Neural progenitor cell (in vitro differentiated cells): ENCODE measurements at regions not wholly inside any gene's neighbourhood (a gene's known extent, or its start where the extent isn't known, plus 50 kb on each side); places are given as distances from the start of the nearest gene placed in this dataset.

Source experiments
- DNase-seq: peaks from one replicate; pipeline ENCODE4 v3.0.0-alpha.2; 2016; ENCODE audit warnings: low spot score
- H2AFZ ChIP-seq: fragments of 200-600 bp; sonication (generic); replicated peaks from 2 replicates; pipeline ENCODE4 v1.6.1; 2016; ENCODE audit warnings: antibody characterized with exemption
- H3F3A ChIP-seq: fragments of 200-600 bp; sonication (generic); 2 replicates; pipeline ENCODE4 v1.6.1; 2016; ENCODE audit warnings: antibody characterized with exemption, low read depth
- H3K27ac ChIP-seq: fragments of 200-600 bp; sonication (generic); 2 replicates; pipeline ENCODE4 v1.5.1; 2016; ENCODE audit warnings: mild to moderate bottlenecking
- H3K27me3 ChIP-seq: fragments of 200-600 bp; sonication (generic); 2 replicates; pipeline ENCODE4 v1.6.1; 2016; ENCODE audit warnings: mild to moderate bottlenecking, moderate library complexity
- H3K36me3 ChIP-seq: fragments of 200-600 bp; sonication (generic); 2 replicates; pipeline ENCODE4 v1.5.1; 2016
- H3K4me1 ChIP-seq: fragments of 200-600 bp; sonication (generic); 2 replicates; pipeline ENCODE4 v1.6.1; 2016; ENCODE audit warnings: mixed run types
- H3K4me2 ChIP-seq: fragments of 200-600 bp; sonication (generic); 2 replicates; pipeline ENCODE4 v1.6.1; 2016
- H3K4me3 ChIP-seq: fragments of 200-600 bp; sonication (generic); 2 replicates; pipeline ENCODE4 v1.5.1; 2016
- H3K79me2 ChIP-seq: fragments of 200-600 bp; sonication (generic); 2 replicates; pipeline ENCODE4 v1.6.1; 2016; ENCODE audit warnings: low read depth
- H3K9ac ChIP-seq: fragments of 200-600 bp; sonication (generic); 2 replicates; pipeline ENCODE4 v1.6.1; 2016
- H3K9me3 ChIP-seq: fragments of 200-600 bp; sonication (generic); 2 replicates; pipeline ENCODE4 v1.5.1; 2016; ENCODE audit warnings: low read depth
- H4K20me1 ChIP-seq: fragments of 200-600 bp; sonication (generic); 2 replicates; pipeline ENCODE4 v1.6.1; 2016; ENCODE audit warnings: low read depth
- H3K27ac Mint-ChIP-seq: 3 replicates; pipeline ENCODE4 v1.8.0; 2021; ENCODE audit warnings: mixed read lengths
- H3K27me3 Mint-ChIP-seq: 2 replicates; pipeline ENCODE4 v1.8.0; 2022; ENCODE audit warnings: low read depth, mild to moderate bottlenecking, inconsistent platforms, moderate library complexity, mixed read lengths; ENCODE audit not compliant: insufficient read depth
- H3K36me3 Mint-ChIP-seq: 3 replicates; pipeline ENCODE4 v1.8.0; 2021; ENCODE audit warnings: mixed read lengths
- H3K4me1 Mint-ChIP-seq: 3 replicates; pipeline ENCODE4 v1.8.0; 2021; ENCODE audit warnings: mixed read lengths
- H3K4me3 Mint-ChIP-seq: 3 replicates; pipeline ENCODE4 v1.8.0; 2021; ENCODE audit warnings: mild to moderate bottlenecking, moderate library complexity, mixed read lengths
- H3K9me3 Mint-ChIP-seq: 3 replicates; pipeline ENCODE4 v1.8.0; 2020; ENCODE audit warnings: mixed read lengths
- EZH2 ChIP-seq: fragments of 200-600 bp; sonication (generic); IDR thresholded peaks from 2 replicates; pipeline ENCODE4 v1.6.1; 2017; ENCODE audit warnings: antibody characterized with exemption, mild to moderate bottlenecking, moderate library complexity
- EZH2phosphoT487 ChIP-seq: fragments of 200-600 bp; sonication (generic); IDR thresholded peaks from 2 replicates; pipeline ENCODE4 v1.6.1; 2017; ENCODE audit warnings: antibody characterized with exemption
- TF ChIP-seq, protein P1 (sequence below): fragments of 200-600 bp; sonication (generic); IDR thresholded peaks from 2 replicates; pipeline ENCODE4 v1.5.1; 2017; ENCODE audit warnings: antibody characterized with exemption, mild to moderate bottlenecking

DNA sequence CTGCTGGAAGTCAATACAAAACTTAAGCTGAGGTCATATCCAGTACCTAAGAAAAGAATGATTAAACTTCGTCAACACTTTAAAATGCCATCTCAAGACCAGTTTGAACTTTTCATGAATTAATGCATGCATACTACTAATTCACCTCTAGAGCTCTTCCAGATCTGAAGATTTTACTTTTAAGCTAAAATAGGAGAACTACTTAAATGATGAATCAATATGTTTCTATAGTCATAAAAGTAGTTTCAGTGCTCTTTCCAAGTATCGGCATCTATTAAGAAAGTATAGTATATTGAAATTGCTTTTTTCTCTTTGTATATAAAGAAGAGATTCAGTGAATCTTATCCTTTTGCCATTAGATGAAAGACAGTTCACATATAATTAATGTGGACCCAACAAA is 1123.9 kb downstream of the PCDH9 start:
- H3K27ac ChIP-seq = no peak overlapping the region
- no peaks in the 10 kb centered on the region for H3F3A ChIP-seq
- no peak overlapping the region for H3K4me3 Mint-ChIP-seq
- no peaks in the 10 kb centered on the region for H3K4me1 ChIP-seq
- no peak overlapping the region for H3K4me3 ChIP-seq
- no peaks in the 10 kb centered on the region for H3K27me3 Mint-ChIP-seq
- H3K79me2 ChIP-seq = no peaks in the 10 kb centered on the region
- H3K27ac Mint-ChIP-seq = no peak overlapping the region
- H3K4me1 Mint-ChIP-seq = no peaks in the 10 kb centered on the region
- H3K27me3 ChIP-seq = peaks cover 8% of the 10 kb centered on the region
- no peak overlapping the region for H2AFZ ChIP-seq
- no peaks in the 10 kb centered on the region for H3K36me3 ChIP-seq
- TF ChIP-seq EZH2phosphoT487 (no peak), EZH2 (no peak)
- TF ChIP-seq, protein P1, sequence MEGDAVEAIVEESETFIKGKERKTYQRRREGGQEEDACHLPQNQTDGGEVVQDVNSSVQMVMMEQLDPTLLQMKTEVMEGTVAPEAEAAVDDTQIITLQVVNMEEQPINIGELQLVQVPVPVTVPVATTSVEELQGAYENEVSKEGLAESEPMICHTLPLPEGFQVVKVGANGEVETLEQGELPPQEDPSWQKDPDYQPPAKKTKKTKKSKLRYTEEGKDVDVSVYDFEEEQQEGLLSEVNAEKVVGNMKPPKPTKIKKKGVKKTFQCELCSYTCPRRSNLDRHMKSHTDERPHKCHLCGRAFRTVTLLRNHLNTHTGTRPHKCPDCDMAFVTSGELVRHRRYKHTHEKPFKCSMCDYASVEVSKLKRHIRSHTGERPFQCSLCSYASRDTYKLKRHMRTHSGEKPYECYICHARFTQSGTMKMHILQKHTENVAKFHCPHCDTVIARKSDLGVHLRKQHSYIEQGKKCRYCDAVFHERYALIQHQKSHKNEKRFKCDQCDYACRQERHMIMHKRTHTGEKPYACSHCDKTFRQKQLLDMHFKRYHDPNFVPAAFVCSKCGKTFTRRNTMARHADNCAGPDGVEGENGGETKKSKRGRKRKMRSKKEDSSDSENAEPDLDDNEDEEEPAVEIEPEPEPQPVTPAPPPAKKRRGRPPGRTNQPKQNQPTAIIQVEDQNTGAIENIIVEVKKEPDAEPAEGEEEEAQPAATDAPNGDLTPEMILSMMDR = no peak
- no peaks in the 10 kb centered on the region for H3K36me3 Mint-ChIP-seq
- H3K4me2 ChIP-seq = no peak overlapping the region
- H3K9me3 Mint-ChIP-seq = no peaks in the 10 kb centered on the region
- no peaks in the 10 kb centered on the region for H3K9me3 ChIP-seq
- DNase-seq = no peak
- H4K20me1 ChIP-seq = no peaks in the 10 kb centered on the region
- H3K9ac ChIP-seq = no peak overlapping the region

GRCh38 chr13:66102864-66103263 is 1127.3 kb downstream of the PCDH9 start:
- peaks cover 8% of the 10 kb centered on the region for H3K27me3 ChIP-seq
- no peak for TF ChIP-seq EZH2phosphoT487
- TF ChIP-seq, protein P1 = no peak
- TF ChIP-seq EZH2 = no peak
- no peak for DNase-seq
- Mint-ChIP-seq H3K27ac (no peak overlapping the region), H3K4me1 (no peaks in the 10 kb centered on the region), H3K36me3 (no peaks in the 10 kb centered on the region), H3K27me3 (no peaks in the 10 kb centered on the region), H3K9me3 (no peaks in the 10 kb centered on the region), H3K4me3 (no peak overlapping the region)
- H3K4me3 ChIP-seq = no peak overlapping the region
- no peaks in the 10 kb centered on the region for H3K4me1 ChIP-seq
- no peak overlapping the region for H3K9ac ChIP-seq
- no peak overlapping the region for H3K4me2 ChIP-seq
- no peak overlapping the region for H2AFZ ChIP-seq
- no peaks in the 10 kb centered on the region for H4K20me1 ChIP-seq
- no peaks in the 10 kb centered on the region for H3K9me3 ChIP-seq
- H3K79me2 ChIP-seq = no peaks in the 10 kb centered on the region
- no peak overlapping the region for H3K27ac ChIP-seq
- H3F3A ChIP-seq = no peaks in the 10 kb centered on the region
- H3K36me3 ChIP-seq = no peaks in the 10 kb centered on the region

GRCh38 chr13:66099825-66100224 is 1130.3 kb downstream of the PCDH9 start:
- no peak for DNase-seq
- H3K4me1 Mint-ChIP-seq = no peaks in the 10 kb centered on the region
- Histone ChIP-seq H3K36me3 (no peaks in the 10 kb centered on the region), H3K4me2 (no peak overlapping the region), H3K27ac (no peak overlapping the region), H3K9me3 (no peaks in the 10 kb centered on the region), H3K79me2 (no peaks in the 10 kb centered on the region), H3K4me1 (no peaks in the 10 kb centered on the region), H2AFZ (no peak overlapping the region), H3K4me3 (no peak overlapping the region), H4K20me1 (no peaks in the 10 kb centered on the region), H3K27me3 (no peaks in the 10 kb centered on the region), H3F3A (no peaks in the 10 kb centered on the region), H3K9ac (no peak overlapping the region)
- H3K27me3 Mint-ChIP-seq = peaks cover 2% of the 10 kb centered on the region
- TF ChIP-seq EZH2phosphoT487 (no peak), EZH2 (no peak)
- TF ChIP-seq, protein P1 = no peak
- H3K4me3 Mint-ChIP-seq = no peak overlapping the region
- H3K27ac Mint-ChIP-seq = no peak overlapping the region
- H3K9me3 Mint-ChIP-seq = peaks cover 3% of the 10 kb centered on the region
- H3K36me3 Mint-ChIP-seq = no peaks in the 10 kb centered on the region
